ENCODE measurements at regions not wholly inside any gene's neighbourhood (a gene's known extent, or its start where the extent isn't known, plus 50 kb on each side); places are given as distances from the start of the nearest gene placed in this dataset.

DNA sequence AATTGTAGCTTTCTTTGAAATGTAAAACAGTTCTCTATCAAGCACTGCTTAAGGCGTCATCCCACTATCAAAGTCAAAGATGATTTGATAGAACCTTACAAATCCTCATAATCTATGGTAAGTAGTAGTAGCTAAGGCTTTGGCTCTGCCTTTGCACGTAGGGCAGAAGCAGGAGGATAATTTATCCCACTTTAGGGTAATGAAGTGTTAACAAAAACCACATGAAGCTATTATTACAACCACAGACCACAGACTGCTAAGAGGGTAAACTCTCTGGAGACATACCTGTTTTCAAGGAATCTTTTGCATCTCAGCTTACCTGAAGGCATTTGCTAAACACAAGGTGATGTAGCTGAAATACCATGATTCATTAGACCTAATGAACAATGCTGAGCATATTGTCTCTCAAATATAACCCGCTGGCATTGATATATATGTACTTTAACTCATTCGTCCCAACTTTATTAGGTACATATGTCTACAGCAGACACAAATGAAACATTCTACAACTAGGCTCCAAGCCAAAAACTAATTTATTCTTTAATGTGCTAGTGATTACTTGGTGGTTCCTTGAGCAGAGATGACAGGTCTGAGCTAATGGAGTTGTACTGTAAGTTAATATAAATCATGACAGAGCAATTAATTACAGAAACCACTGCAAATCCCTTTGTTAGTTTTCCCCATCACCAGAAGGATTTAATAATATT, 368.8 kb downstream of the ETNK1 start:
- H3K36me3 ChIP-seq (ENCODE audit: control insufficient read depth, insufficient read depth, low read length) = no peaks in the 10 kb centered on the region

DNA sequence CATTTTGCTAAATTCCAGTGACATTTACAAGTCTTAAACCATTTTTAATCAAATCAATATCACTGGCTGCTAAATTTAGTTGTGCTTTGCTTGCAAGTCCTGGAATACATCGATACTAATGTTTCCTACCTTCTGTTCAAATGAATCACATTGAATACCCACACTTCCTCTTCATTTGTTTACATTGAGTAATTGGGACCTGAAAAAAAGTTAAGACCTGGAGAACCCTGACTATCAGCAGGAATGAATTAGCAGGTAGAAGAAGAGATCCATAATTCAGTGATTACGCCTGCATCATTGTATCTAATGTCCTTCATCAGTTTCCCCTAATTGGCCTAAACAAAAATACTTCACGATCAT, 369.3 kb downstream of the ETNK1 start:
- no peak overlapping the region for H3K4me3 Mint-ChIP-seq
- ATAC-seq (ENCODE audit: low read depth in 2 of 2) = no peak
- H3K27ac Mint-ChIP-seq = no peak overlapping the region

More for the DNA sequence above, 368.8 kb downstream of the ETNK1 start:
- no peaks in the 10 kb centered on the region for H3K4me1 Mint-ChIP-seq
- H3K27ac Mint-ChIP-seq = no peak overlapping the region
- H3K9me3 Mint-ChIP-seq = peaks cover 0 to 4% (median 0%) of the 10 kb centered on the region in 7 donors
- H3K36me3 Mint-ChIP-seq = no peaks in the 10 kb centered on the region
- Histone ChIP-seq H3K27ac (ENCODE audit: insufficient read depth, low read length, poor library complexity, severe bottlenecking) (no peak overlapping the region), H3K4me3 (ENCODE audit: low read depth, low read length) (no peak overlapping the region), H3K27me3 (ENCODE audit: control insufficient read depth, insufficient read depth, low read length) (no peaks in the 10 kb centered on the region), H3K4me1 (ENCODE audit: control insufficient read depth, insufficient read depth, low read length, poor library complexity, severe bottlenecking) (no peaks in the 10 kb centered on the region), H3K9me3 (ENCODE audit: control insufficient read depth in 2 of 2, low read length in 2 of 2) (no peaks in the 10 kb centered on the region)
- DNase-seq (no peak), ATAC-seq (ENCODE audit: low read depth in 2 of 2) (no peak)
- no peaks in the 10 kb centered on the region for H3K27me3 Mint-ChIP-seq
- H3K4me3 Mint-ChIP-seq = no peak overlapping the region

DNA sequence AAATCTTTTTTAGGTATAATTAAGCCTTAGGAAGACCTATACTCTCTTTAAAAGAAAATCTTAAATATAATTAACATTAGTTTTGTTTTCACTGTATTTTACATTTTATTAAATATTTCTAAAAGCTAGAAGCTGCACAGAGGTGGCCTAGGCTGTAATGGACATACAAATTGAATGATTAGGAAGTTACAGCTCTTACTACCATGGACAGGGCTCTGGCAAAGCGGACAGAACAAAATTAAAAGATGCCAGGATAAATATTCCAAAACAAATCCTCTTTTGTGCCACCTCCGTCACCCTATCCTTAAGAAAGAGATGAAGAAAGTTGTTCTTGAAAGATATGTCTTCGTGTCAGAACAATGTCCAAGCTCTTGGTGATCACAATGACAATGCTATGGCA, 376.5 kb downstream of the ETNK1 start:
- Mint-ChIP-seq H3K36me3 (no peaks in the 10 kb centered on the region), H3K4me3 (no peak overlapping the region), H3K4me1 (no peaks in the 10 kb centered on the region), H3K27me3 (no peaks in the 10 kb centered on the region), H3K27ac (no peak overlapping the region), H3K9me3 (peaks cover 0 to 4% (median 1%) of the 10 kb centered on the region in 7 donors)
- Histone ChIP-seq H3K27ac (ENCODE audit: insufficient read depth, low read length, poor library complexity, severe bottlenecking) (no peak overlapping the region), H3K36me3 (ENCODE audit: control insufficient read depth, insufficient read depth, low read length) (no peaks in the 10 kb centered on the region), H3K4me3 (ENCODE audit: low read depth, low read length) (no peak overlapping the region), H3K9me3 (ENCODE audit: control insufficient read depth in 2 of 2, low read length in 2 of 2) (no peaks in the 10 kb centered on the region), H3K27me3 (ENCODE audit: control insufficient read depth, insufficient read depth, low read length) (no peaks in the 10 kb centered on the region), H3K4me1 (ENCODE audit: control insufficient read depth, insufficient read depth, low read length, poor library complexity, severe bottlenecking) (no peaks in the 10 kb centered on the region)
- DNase-seq = no peak
- ATAC-seq (ENCODE audit: low read depth in 2 of 2) = no peak

More for the DNA sequence above, 369.3 kb downstream of the ETNK1 start:
- no peak for DNase-seq
- Histone ChIP-seq H3K36me3 (ENCODE audit: control insufficient read depth, insufficient read depth, low read length) (no peaks in the 10 kb centered on the region), H3K9me3 (ENCODE audit: control insufficient read depth in 2 of 2, low read length in 2 of 2) (no peaks in the 10 kb centered on the region), H3K27ac (ENCODE audit: insufficient read depth, low read length, poor library complexity, severe bottlenecking) (no peak overlapping the region), H3K4me3 (ENCODE audit: low read depth, low read length) (no peak overlapping the region), H3K27me3 (ENCODE audit: control insufficient read depth, insufficient read depth, low read length) (no peaks in the 10 kb centered on the region), H3K4me1 (ENCODE audit: control insufficient read depth, insufficient read depth, low read length, poor library complexity, severe bottlenecking) (no peaks in the 10 kb centered on the region)
- Mint-ChIP-seq H3K9me3 (peaks cover 0 to 4% (median 0%) of the 10 kb centered on the region in 7 donors), H3K36me3 (no peaks in the 10 kb centered on the region), H3K4me1 (no peaks in the 10 kb centered on the region), H3K27me3 (no peaks in the 10 kb centered on the region)

DNA sequence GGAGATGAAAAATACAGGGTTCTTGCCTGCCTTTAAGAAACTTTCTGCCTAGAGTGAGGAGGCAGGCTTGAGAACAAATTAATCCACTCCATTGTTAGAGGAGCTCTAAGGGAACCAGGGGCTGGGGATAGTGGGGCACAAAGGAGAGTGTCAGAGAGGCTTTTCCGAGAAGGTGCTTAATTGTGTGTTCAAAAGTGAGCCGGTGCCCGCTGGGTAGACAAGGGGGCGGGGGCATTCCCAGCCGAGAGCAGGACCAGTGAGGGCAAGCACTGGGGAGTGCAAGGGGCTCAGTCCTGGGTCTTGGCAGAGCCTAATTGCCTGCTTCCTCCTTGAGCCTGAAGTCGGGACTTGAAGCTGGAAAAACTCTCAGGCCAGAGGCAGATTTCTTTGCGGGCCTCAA, 377.4 kb downstream of the ETNK1 start:
- no peaks in the 10 kb centered on the region for H3K27me3 ChIP-seq (ENCODE audit: control insufficient read depth, insufficient read depth, low read length)
- no peak overlapping the region for H3K27ac Mint-ChIP-seq
- no peak overlapping the region for H3K4me3 ChIP-seq (ENCODE audit: low read depth, low read length)
- peaks cover 0 to 6% (median 1%) of the 10 kb centered on the region in 7 donors for H3K9me3 Mint-ChIP-seq
- no peaks in the 10 kb centered on the region for H3K36me3 ChIP-seq (ENCODE audit: control insufficient read depth, insufficient read depth, low read length)
- H3K4me1 ChIP-seq (ENCODE audit: control insufficient read depth, insufficient read depth, low read length, poor library complexity, severe bottlenecking) = no peaks in the 10 kb centered on the region
- no peaks in the 10 kb centered on the region for H3K36me3 Mint-ChIP-seq
- H3K4me1 Mint-ChIP-seq = no peaks in the 10 kb centered on the region
- ATAC-seq (ENCODE audit: low read depth in 2 of 2) = no peak
- H3K27me3 Mint-ChIP-seq = no peaks in the 10 kb centered on the region
- no peak for DNase-seq
- H3K4me3 Mint-ChIP-seq = no peak overlapping the region
- no peak overlapping the region for H3K27ac ChIP-seq (ENCODE audit: insufficient read depth, low read length, poor library complexity, severe bottlenecking)
- H3K9me3 ChIP-seq (ENCODE audit: control insufficient read depth in 2 of 2, low read length in 2 of 2) = no peaks in the 10 kb centered on the region

DNA sequence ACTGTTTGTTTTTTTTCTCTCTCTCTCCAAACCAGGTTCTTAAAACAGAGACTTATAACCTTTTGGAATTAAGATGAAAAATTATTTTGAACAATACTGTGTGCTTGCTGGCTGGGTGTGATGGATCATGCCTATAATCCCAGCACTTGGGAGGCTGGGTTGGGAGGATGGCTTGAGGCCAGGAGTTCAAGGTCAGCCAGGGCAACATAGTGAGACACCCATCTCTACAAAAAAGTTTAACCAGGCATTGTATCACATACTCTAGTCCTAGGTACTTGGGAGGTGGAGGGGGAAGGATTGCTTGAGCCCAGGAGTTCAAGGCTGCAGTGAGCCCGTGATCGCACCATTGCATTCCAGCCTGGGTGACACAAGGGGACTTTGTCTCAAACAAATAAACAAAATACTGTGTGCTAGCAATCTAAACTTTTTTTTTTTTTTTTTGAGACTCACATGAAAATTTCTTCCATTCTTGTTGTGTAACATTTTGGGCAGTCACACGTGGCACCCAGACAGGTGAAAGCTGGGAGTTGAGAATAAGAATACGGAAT, 379.6 kb downstream of the ETNK1 start:
- Mint-ChIP-seq H3K27me3 (no peaks in the 10 kb centered on the region), H3K9me3 (peaks cover 0 to 6% (median 1%) of the 10 kb centered on the region in 7 donors), H3K4me3 (no peak overlapping the region), H3K4me1 (no peaks in the 10 kb centered on the region), H3K36me3 (no peaks in the 10 kb centered on the region), H3K27ac (no peak overlapping the region)
- no peak overlapping the region for H3K4me3 ChIP-seq (ENCODE audit: low read depth, low read length)
- no peaks in the 10 kb centered on the region for H3K27me3 ChIP-seq (ENCODE audit: control insufficient read depth, insufficient read depth, low read length)
- no peak overlapping the region for H3K27ac ChIP-seq (ENCODE audit: insufficient read depth, low read length, poor library complexity, severe bottlenecking)
- H3K9me3 ChIP-seq (ENCODE audit: control insufficient read depth in 2 of 2, low read length in 2 of 2) = no peaks in the 10 kb centered on the region
- H3K36me3 ChIP-seq (ENCODE audit: control insufficient read depth, insufficient read depth, low read length) = no peaks in the 10 kb centered on the region
- DNase-seq (no peak), ATAC-seq (ENCODE audit: low read depth in 2 of 2) (no peak)
- H3K4me1 ChIP-seq (ENCODE audit: control insufficient read depth, insufficient read depth, low read length, poor library complexity, severe bottlenecking) = no peaks in the 10 kb centered on the region

DNA sequence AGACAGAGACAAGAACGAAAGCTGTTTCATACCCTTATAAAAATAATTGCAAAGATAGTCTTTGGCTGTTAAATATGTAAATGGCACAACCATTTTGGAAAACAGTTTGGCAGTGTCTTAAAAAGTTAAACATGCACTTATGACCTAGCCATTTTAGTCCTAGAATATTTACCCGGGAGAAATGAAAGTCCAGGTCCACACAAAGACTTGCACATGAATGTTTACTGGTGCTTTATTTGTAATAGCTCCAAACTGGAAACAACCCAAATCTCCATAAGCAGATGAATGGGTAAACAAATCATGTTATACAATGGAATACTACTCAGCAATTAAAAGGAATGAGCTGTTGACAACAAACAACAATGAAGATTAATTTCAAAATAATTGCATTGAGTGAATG, 380.4 kb downstream of the ETNK1 start:
- Mint-ChIP-seq H3K9me3 (peaks cover 0 to 6% (median 1%) of the 10 kb centered on the region in 7 donors), H3K4me3 (no peak overlapping the region), H3K36me3 (no peaks in the 10 kb centered on the region), H3K4me1 (no peaks in the 10 kb centered on the region), H3K27ac (no peak overlapping the region), H3K27me3 (no peaks in the 10 kb centered on the region)
- no peak for ATAC-seq (ENCODE audit: low read depth in 2 of 2)
- Histone ChIP-seq H3K27ac (ENCODE audit: insufficient read depth, low read length, poor library complexity, severe bottlenecking) (no peak overlapping the region), H3K4me1 (ENCODE audit: control insufficient read depth, insufficient read depth, low read length, poor library complexity, severe bottlenecking) (no peaks in the 10 kb centered on the region), H3K36me3 (ENCODE audit: control insufficient read depth, insufficient read depth, low read length) (no peaks in the 10 kb centered on the region), H3K4me3 (ENCODE audit: low read depth, low read length) (no peak overlapping the region), H3K9me3 (ENCODE audit: control insufficient read depth in 2 of 2, low read length in 2 of 2) (no peaks in the 10 kb centered on the region), H3K27me3 (ENCODE audit: control insufficient read depth, insufficient read depth, low read length) (no peaks in the 10 kb centered on the region)
- no peak for DNase-seq

DNA sequence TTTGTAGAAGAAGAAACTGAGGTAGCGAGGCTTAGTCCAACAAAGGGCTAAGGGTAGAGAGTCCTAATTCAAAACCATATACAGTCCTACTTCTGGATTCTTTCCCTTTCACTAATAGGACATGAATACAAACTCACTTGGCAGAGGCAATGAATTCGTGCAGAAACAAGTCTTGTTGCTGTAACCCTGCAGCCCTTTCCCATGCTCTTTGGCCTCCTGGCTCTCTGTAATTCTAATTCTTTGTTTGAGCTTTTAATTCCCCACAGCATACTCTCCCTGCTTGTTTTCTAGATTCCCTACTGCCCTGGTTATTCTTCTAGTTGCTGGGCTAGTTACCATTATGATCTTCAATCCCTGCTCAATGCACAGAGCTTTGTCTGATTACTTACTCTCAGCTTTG, 381.4 kb downstream of the ETNK1 start:
- ATAC-seq (ENCODE audit: low read depth in 2 of 2) (no peak), DNase-seq (no peak)
- Mint-ChIP-seq H3K4me3 (no peak overlapping the region), H3K9me3 (peaks cover 0 to 6% (median 1%) of the 10 kb centered on the region in 7 donors), H3K36me3 (no peaks in the 10 kb centered on the region), H3K27ac (no peak overlapping the region), H3K4me1 (no peaks in the 10 kb centered on the region), H3K27me3 (no peaks in the 10 kb centered on the region)
- no peak overlapping the region for H3K4me3 ChIP-seq (ENCODE audit: low read depth, low read length)
- H3K27ac ChIP-seq (ENCODE audit: insufficient read depth, low read length, poor library complexity, severe bottlenecking) = no peak overlapping the region
- no peaks in the 10 kb centered on the region for H3K9me3 ChIP-seq (ENCODE audit: control insufficient read depth in 2 of 2, low read length in 2 of 2)
- H3K27me3 ChIP-seq (ENCODE audit: control insufficient read depth, insufficient read depth, low read length) = no peaks in the 10 kb centered on the region
- H3K4me1 ChIP-seq (ENCODE audit: control insufficient read depth, insufficient read depth, low read length, poor library complexity, severe bottlenecking) = no peaks in the 10 kb centered on the region
- H3K36me3 ChIP-seq (ENCODE audit: control insufficient read depth, insufficient read depth, low read length) = no peaks in the 10 kb centered on the region

DNA sequence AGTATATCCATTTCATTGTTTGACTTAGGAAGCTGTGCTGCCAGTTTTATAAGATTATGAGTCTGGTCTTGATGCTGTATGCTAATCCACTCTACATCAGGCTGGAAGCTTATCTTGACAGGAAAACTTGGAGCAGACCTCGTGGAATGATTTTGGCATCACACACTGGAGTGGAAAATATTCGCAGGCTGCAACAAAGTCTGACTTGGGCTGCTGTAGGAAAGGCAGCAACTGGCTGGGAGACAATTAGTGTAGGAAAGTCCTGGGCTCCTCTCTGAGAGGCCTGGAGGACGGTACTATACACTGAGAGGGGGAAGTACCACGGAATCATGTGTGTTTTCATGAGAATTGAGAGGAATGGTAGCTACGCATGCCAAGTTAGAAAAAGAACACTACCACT, 383.7 kb downstream of the ETNK1 start:
- DNase-seq (no peak), ATAC-seq (ENCODE audit: low read depth in 2 of 2) (no peak)
- Mint-ChIP-seq H3K4me3 (no peak overlapping the region), H3K27ac (no peak overlapping the region), H3K36me3 (no peaks in the 10 kb centered on the region), H3K27me3 (no peaks in the 10 kb centered on the region), H3K9me3 (peaks cover 0 to 6% (median 3%) of the 10 kb centered on the region in 7 donors), H3K4me1 (no peaks in the 10 kb centered on the region)
- no peaks in the 10 kb centered on the region for H3K9me3 ChIP-seq (ENCODE audit: control insufficient read depth in 2 of 2, low read length in 2 of 2)
- H3K4me3 ChIP-seq (ENCODE audit: low read depth, low read length) = no peak overlapping the region
- no peaks in the 10 kb centered on the region for H3K4me1 ChIP-seq (ENCODE audit: control insufficient read depth, insufficient read depth, low read length, poor library complexity, severe bottlenecking)
- H3K27ac ChIP-seq (ENCODE audit: insufficient read depth, low read length, poor library complexity, severe bottlenecking) = no peak overlapping the region
- H3K36me3 ChIP-seq (ENCODE audit: control insufficient read depth, insufficient read depth, low read length) = no peaks in the 10 kb centered on the region
- no peaks in the 10 kb centered on the region for H3K27me3 ChIP-seq (ENCODE audit: control insufficient read depth, insufficient read depth, low read length)

Data from CD4-positive, CD25-positive, alpha-beta regulatory T cell (primary cell).